Pancreas (tissue), 10 donors: ENCODE measurements at regions not wholly inside any gene's neighbourhood (a gene's known extent, or its start where the extent isn't known, plus 50 kb on each side); places are given as distances from the start of the nearest gene placed in this dataset.

Source experiments
- ATAC-seq, 4 donors: fragments of 200-7000 bp; cut with Tn5 transposase; one replicate each; pipeline versions ENCODE4 v1.8.0 to v1.9.1; 2020; ENCODE audit warnings: mild to moderate bottlenecking in 4 of 4, moderate library complexity in 4 of 4
- DNase-seq, 6 donors: peaks; one replicate each; pipeline ENCODE4 v3.0.0-alpha.2; 2020
- FAIRE-seq: peaks from 2 replicates; lab custom pipeline; 2012; peaks lifted over from hg19 to GRCh38; lab: Jason Lieb, UNC
- H3K27ac ChIP-seq, 4 donors: fragments of 200-600 bp; sonication (generic); 1 replicate in 3 of 4; 2 replicates in 1 of 4; pipeline versions ENCODE4 v1.5.0 to v1.8.0; 2020
- H3K27me3 ChIP-seq, 4 donors: fragments of 200-600 bp; one replicate each; pipeline ENCODE4 v1.8.0; 2021
- H3K36me3 ChIP-seq, 3 donors: fragments of 200-600 bp; sonication (generic) in 1 of 3; one replicate each; pipeline versions ENCODE4 v1.5.0 to v1.8.0; 2020 to 2021
- H3K4me1 ChIP-seq, 3 donors: fragments of 200-600 bp; one replicate each; pipeline ENCODE4 v1.8.0; 2021
- H3K4me3 ChIP-seq, 4 donors: fragments of 200-600 bp; sonication (generic) in 2 of 4; one replicate each; pipeline versions ENCODE4 v1.5.0 to v1.8.0; 2020 to 2021
- H3K9me3 ChIP-seq, 4 donors: fragments of 200-600 bp; one replicate each; pipeline ENCODE4 v1.8.0; 2021
- WGBS, 2 donors: extraction: QIAGEN DNeasy Blood & Tissue Kit; methylation state at CpG; one replicate each; pipeline ENCODE4 v1.1.7; 2013; 5-methylcytosine and 5-hydroxymethylcytosine counted together
- intact Hi-C, 3 donors: fragments of 100-400 bp; cut with DNase I; formaldehyde crosslinking; loops; one replicate each; pipeline versions ENCODE4 v1.11.1 to v1.14.2; 2022
- TF ChIP-seq, protein P1 (sequence below), 4 donors: fragments of 200-600 bp; sonication (generic) in 3 of 4; IDR thresholded peaks; one replicate each; pipeline versions ENCODE4 v1.5.0 to v1.8.0; 2021; ENCODE audit warnings: antibody characterized with exemption in 4 of 4
- donor health status: healthy with polysubstance abuse.
- donor health status: DM: no; HTN: no; CAD: no; lungs with moderate emphysema.
- donor health status: DM: no; HTN: no; CAD: no.
- donor health status: control.
- donor health status: control.
- donor health status: Bipolar disorder and iron deficiency.
- donor health status: DM: yes; HTN: yes; CAD: no.
- donor health status: DM: no; HTN: no; CAD: no.
- donor health status: DM: no; HTN: no; CAD: no.
- donor health status: DM: yes; HTN: yes; CAD: no.

DNA sequence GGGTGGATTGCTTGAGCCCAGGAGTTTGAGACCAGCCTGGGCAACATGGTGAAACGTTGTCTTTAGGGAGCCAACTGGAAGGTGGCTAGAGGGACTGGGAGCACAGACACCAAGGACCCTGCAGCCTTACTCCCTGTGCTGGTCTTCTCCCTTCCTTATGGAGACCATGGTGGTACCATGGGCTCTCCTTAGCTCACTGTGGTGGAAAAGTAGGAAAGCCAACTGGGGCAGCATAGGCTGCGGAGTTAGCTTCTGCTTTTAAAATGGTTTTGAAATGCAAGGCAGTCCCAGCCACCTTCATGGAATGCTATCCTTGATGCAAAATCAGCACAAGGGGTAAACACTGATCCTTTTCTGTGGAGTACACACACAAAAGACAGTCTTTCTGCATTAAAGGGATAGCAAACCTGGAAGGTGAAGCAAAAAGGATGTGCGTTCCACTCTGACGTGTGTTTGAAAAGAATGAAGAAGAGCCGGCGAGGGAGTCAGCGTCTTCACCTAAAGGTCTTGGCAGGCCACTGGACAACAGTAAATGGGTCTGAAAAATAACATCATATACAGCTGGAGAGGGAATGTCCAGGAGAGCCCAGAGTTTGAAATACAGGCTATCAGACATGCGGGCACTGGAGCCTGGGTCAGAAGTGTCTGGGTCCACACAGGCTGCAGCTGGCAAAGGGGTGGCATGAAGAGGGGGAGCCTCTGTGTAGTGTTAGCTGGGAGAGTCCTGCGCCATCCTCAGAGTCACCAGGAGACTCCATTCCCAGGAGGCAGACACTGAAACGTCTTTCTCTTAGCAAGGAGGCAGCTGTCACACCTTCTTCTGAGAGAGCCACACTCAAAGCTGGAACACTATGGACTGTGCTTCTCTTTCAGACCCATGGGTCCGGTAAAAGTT, 58.5 kb downstream of the GPR6 start:
- Histone ChIP-seq H3K27ac (no peak overlapping the region), H3K4me3 (no peak overlapping the region), H3K9me3 (no peaks in the 10 kb centered on the region), H3K4me1 (no peaks in the 10 kb centered on the region), H3K36me3 (no peaks in the 10 kb centered on the region), H3K27me3 (no peaks in the 10 kb centered on the region)
- WGBS, 2 donors: 80 to 82% methylated on average over 11 of the region's 11 CpGs
- ATAC-seq: no peak
- TF ChIP-seq, protein P1, sequence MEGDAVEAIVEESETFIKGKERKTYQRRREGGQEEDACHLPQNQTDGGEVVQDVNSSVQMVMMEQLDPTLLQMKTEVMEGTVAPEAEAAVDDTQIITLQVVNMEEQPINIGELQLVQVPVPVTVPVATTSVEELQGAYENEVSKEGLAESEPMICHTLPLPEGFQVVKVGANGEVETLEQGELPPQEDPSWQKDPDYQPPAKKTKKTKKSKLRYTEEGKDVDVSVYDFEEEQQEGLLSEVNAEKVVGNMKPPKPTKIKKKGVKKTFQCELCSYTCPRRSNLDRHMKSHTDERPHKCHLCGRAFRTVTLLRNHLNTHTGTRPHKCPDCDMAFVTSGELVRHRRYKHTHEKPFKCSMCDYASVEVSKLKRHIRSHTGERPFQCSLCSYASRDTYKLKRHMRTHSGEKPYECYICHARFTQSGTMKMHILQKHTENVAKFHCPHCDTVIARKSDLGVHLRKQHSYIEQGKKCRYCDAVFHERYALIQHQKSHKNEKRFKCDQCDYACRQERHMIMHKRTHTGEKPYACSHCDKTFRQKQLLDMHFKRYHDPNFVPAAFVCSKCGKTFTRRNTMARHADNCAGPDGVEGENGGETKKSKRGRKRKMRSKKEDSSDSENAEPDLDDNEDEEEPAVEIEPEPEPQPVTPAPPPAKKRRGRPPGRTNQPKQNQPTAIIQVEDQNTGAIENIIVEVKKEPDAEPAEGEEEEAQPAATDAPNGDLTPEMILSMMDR (IDR thresholded peaks at IDR 0.05): no peak
- intact Hi-C loops: loop anchor here in 2 of 3 donors (5.0 to 10.0 kb wide), 3 partner anchors 142 to 334 kb away; no protein-coding TSS in a partner anchor
- no peak for FAIRE-seq
- DNase-seq: no peak

DNA sequence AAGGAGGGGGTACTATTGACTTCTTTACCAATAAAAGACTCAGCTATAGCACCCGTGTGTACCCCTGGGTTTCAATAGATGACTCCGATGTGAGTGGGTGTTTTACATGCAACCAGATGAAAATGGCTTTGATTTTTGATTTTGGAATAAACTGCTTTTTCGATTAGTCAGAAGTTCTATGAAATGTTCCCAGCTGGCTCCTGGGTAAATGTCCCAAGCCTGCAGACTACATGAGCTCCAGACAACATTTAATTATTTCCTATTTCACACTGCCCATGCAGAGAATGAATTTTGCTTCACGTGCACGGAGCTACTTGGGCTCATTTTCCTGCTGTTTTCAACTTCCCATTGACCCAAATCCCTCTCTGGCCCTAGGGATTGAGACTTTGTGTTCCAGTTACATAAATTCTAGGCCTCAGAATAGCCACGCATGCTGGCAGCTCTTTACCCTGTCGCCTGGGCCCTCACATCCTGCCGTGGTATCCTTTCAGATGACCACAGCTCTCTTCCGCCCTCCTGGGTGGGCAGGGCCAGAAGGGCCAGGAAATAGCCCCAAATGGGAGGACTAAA, 59.7 kb downstream of the GPR6 start:
- H3K27ac ChIP-seq: no peak overlapping the region
- DNase-seq: no peak
- no peak for ATAC-seq
- no peaks in the 10 kb centered on the region for H3K4me1 ChIP-seq
- TF ChIP-seq, protein P1 (IDR thresholded peaks at IDR 0.05): no peak
- no peaks in the 10 kb centered on the region for H3K9me3 ChIP-seq
- no peak for FAIRE-seq
- no peaks in the 10 kb centered on the region for H3K27me3 ChIP-seq
- H3K4me3 ChIP-seq: no peak overlapping the region
- H3K36me3 ChIP-seq: no peaks in the 10 kb centered on the region
- 78 to 83% methylated on average over 9 of the region's 9 CpGs for WGBS, 2 donors
- intact Hi-C loops: loop anchor here in 2 of 3 donors (5.0 to 10.0 kb wide), 3 partner anchors 143 to 336 kb away; no protein-coding TSS in a partner anchor

DNA sequence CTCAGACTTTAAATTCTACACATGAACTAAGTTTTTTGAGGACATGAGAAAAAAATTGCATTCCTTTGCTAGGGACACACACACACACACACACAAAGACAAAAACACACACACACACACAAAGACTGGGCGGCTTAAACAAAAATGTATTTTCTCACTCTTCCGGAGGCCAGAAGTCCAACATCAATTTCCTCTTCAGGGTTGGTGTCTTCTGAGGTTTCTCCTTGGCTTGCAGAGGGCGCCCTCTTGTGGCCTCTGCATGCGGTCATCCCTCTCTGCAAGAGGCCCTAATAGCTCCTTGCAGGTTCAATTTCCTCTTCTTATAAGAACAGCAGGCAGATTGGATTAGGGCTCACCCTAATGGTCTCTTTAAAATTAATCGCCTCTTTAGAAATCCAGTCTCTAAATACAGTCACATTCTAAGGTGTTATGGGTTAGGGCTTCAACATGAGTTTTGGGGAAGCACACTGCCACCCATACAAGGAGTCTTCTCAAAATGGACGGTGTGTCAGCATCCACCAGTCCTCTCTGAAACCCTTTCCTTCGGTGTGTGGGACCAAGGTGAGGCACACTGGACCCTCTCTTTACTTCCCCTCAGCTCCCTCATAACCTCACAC, 61.4 kb downstream of the GPR6 start:
- no peaks in the 10 kb centered on the region for H3K36me3 ChIP-seq
- TF ChIP-seq, protein P1 (IDR thresholded peaks at IDR 0.05): peak; percentile 76 to 88 (median 86)
- H3K4me1 ChIP-seq: no peaks in the 10 kb centered on the region
- peak overlapping the region in 2 of 4 donors; percentile 17 to 31 for H3K4me3 ChIP-seq
- peak; percentile 96 to 98 (median 97) for ATAC-seq
- 5 to 12% methylated on average over 7 of the region's 7 CpGs for WGBS, 2 donors
- FAIRE-seq: peak; percentile 43
- no peaks in the 10 kb centered on the region for H3K27me3 ChIP-seq
- H3K9me3 ChIP-seq: no peaks in the 10 kb centered on the region
- peak overlapping the region in 3 of 4 donors; percentile 2 to 52 (median 23) for H3K27ac ChIP-seq
- peak; percentile 72 to 90 (median 84) for DNase-seq
- intact Hi-C loops: loop anchor here in 2 of 3 donors (5.0 to 10.0 kb wide), 3 partner anchors 145 to 337 kb away; no protein-coding TSS in a partner anchor

DNA sequence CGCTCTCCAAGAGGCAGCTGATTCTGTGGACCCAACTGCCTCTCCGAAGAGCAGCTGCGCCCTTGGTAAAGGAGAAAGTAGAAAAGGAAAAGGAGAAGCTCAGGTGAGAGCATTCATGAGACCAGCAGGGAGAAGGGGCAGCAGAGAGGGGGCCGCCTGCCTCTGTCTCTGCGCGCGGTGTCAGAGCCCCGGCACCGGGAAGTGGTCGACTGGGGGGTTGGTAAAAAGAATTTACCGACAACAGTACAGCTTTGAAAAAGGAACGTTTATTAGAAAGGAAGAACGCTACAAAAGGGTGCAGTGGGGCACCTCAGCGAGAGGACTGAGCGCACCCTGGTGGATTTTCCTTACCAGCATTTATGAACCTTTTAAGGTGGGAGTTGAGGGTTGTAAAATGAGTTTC, 61.9 kb downstream of the GPR6 start:
- H3K9me3 ChIP-seq: no peaks in the 10 kb centered on the region
- DNase-seq: peak in 2 of 6 donors; percentile 3 to 14
- no peaks in the 10 kb centered on the region for H3K4me1 ChIP-seq
- FAIRE-seq: no peak
- peak overlapping the region in 2 of 4 donors; percentile 17 to 31 for H3K4me3 ChIP-seq
- peak; percentile 70 to 89 (median 82) for ATAC-seq
- no peaks in the 10 kb centered on the region for H3K36me3 ChIP-seq
- TF ChIP-seq, protein P1 (IDR thresholded peaks at IDR 0.05): peak in 1 of 4 donors; percentile 10
- intact Hi-C loops: loop anchor here in 2 of 3 donors (5.0 to 10.0 kb wide), 3 partner anchors 145 to 338 kb away; no protein-coding TSS in a partner anchor
- H3K27ac ChIP-seq: peak overlapping the region in 3 of 4 donors; percentile 2 to 52 (median 23)
- no peaks in the 10 kb centered on the region for H3K27me3 ChIP-seq
- 27 to 32% methylated on average over 15 of the region's 15 CpGs for WGBS, 2 donors
